HEK293 (cell line): ENCODE measurements at regions not wholly inside any gene's neighbourhood (a gene's known extent, or its start where the extent isn't known, plus 50 kb on each side); places are given as distances from the start of the nearest gene placed in this dataset.

ENCODE experiments used
- FEZF1 ChIP-seq: fragments of 450-650 bp; formaldehyde crosslinking; IDR thresholded peaks from 2 replicates; pipeline ENCODE4 v1.5.1; 2016; ENCODE audit warnings: missing biosample characterization, missing genetic modification characterization
- GLIS2 ChIP-seq: fragments of 450-650 bp; formaldehyde crosslinking; IDR thresholded peaks from 2 replicates; pipeline ENCODE4 v1.5.1; 2016; ENCODE audit warnings: missing biosample characterization, missing genetic modification characterization
- HOXD13 ChIP-seq: sonication (generic); formaldehyde crosslinking; IDR thresholded peaks from 2 replicates; pipeline ENCODE4 v1.8.0; 2022; ENCODE audit warnings: missing genetic modification reagents, borderline replicate concordance
- OSR2 ChIP-seq: fragments of 450-650 bp; formaldehyde crosslinking; IDR thresholded peaks from 2 replicates; pipeline ENCODE4 v1.5.1; 2016; ENCODE audit warnings: missing biosample characterization, missing genetic modification characterization
- REPIN1 ChIP-seq: fragments of 450-650 bp; formaldehyde crosslinking; IDR thresholded peaks from 2 replicates; pipeline ENCODE4 v1.5.1; 2017; ENCODE audit warnings: missing biosample characterization, missing genetic modification characterization, low read depth
- ZBTB48 ChIP-seq: fragments of 450-650 bp; formaldehyde crosslinking; IDR thresholded peaks from 2 replicates; pipeline ENCODE4 v1.5.1; 2016; ENCODE audit warnings: missing biosample characterization, missing genetic modification characterization
- ZEB2 ChIP-seq: fragments of 450-650 bp; formaldehyde crosslinking; IDR thresholded peaks from 2 replicates; pipeline ENCODE4 v1.5.1; 2016; ENCODE audit warnings: missing biosample characterization, missing genetic modification characterization
- ZIC2 ChIP-seq: fragments of 450-650 bp; formaldehyde crosslinking; IDR thresholded peaks from 2 replicates; pipeline ENCODE4 v1.5.1; 2016; ENCODE audit warnings: missing biosample characterization, missing genetic modification characterization
- ZNF155 ChIP-seq: fragments of 450-650 bp; formaldehyde crosslinking; IDR thresholded peaks from 2 replicates; pipeline ENCODE4 v1.5.1; 2016; ENCODE audit warnings: missing biosample characterization, missing genetic modification characterization
- ZNF292 ChIP-seq: fragments of 450-650 bp; formaldehyde crosslinking; IDR thresholded peaks from 2 replicates; pipeline ENCODE4 v1.5.1; 2016; ENCODE audit warnings: low read depth, missing biosample characterization, missing genetic modification characterization, borderline replicate concordance
- ZNF302 ChIP-seq: fragments of 450-650 bp; formaldehyde crosslinking; IDR thresholded peaks from 2 replicates; pipeline ENCODE4 v1.5.1; 2016; ENCODE audit warnings: missing biosample characterization, missing genetic modification characterization, low read depth
- ZNF350 ChIP-seq: fragments of 450-650 bp; formaldehyde crosslinking; IDR thresholded peaks from 2 replicates; pipeline ENCODE4 v1.5.0; 2017; ENCODE audit warnings: missing biosample characterization, mild to moderate bottlenecking, missing genetic modification characterization
- ZNF37A ChIP-seq: fragments of 450-650 bp; IDR thresholded peaks from 2 replicates; pipeline ENCODE4 v1.5.1; 2018; ENCODE audit warnings: missing biosample characterization, missing genetic modification characterization
- ZNF514 ChIP-seq: fragments of 450-650 bp; formaldehyde crosslinking; IDR thresholded peaks from 2 replicates; pipeline ENCODE4 v1.5.1; 2016; ENCODE audit warnings: missing biosample characterization, missing genetic modification characterization
- ZNF596 ChIP-seq: fragments of 450-650 bp; IDR thresholded peaks from 2 replicates; pipeline ENCODE4 v1.5.0; 2018; ENCODE audit warnings: missing biosample characterization, mild to moderate bottlenecking, missing genetic modification characterization, moderate library complexity
- ZNF629 ChIP-seq: fragments of 450-650 bp; formaldehyde crosslinking; IDR thresholded peaks from 2 replicates; pipeline ENCODE4 v1.5.1; 2017; ENCODE audit warnings: missing biosample characterization, missing genetic modification characterization
- ZNF776 ChIP-seq: fragments of 450-650 bp; formaldehyde crosslinking; IDR thresholded peaks from 2 replicates; pipeline ENCODE4 v1.5.0; 2017; ENCODE audit warnings: missing biosample characterization, missing genetic modification characterization, borderline replicate concordance
- ZNF830 ChIP-seq: fragments of 450-650 bp; IDR thresholded peaks from 2 replicates; pipeline ENCODE4 v1.5.0; 2018; ENCODE audit warnings: missing biosample characterization, missing genetic modification characterization, low read depth, mild to moderate bottlenecking, moderate library complexity
- TF ChIP-seq, protein P1 (sequence below): fragments of 450-650 bp; formaldehyde crosslinking; IDR thresholded peaks from 2 replicates; pipeline ENCODE4 v1.5.1; 2016; ENCODE audit warnings: missing biosample characterization, missing genetic modification characterization
- TF ChIP-seq, protein P2 (sequence below): fragments of 450-650 bp; formaldehyde crosslinking; IDR thresholded peaks from 2 replicates; pipeline ENCODE4 v1.5.1; 2016; ENCODE audit warnings: missing biosample characterization, missing genetic modification characterization
- TF ChIP-seq, protein P3 (sequence below): fragments of 450-650 bp; formaldehyde crosslinking; IDR thresholded peaks from 2 replicates; pipeline ENCODE4 v1.5.1; 2016; ENCODE audit warnings: missing biosample characterization, missing genetic modification characterization, borderline replicate concordance
- TF ChIP-seq, protein P4 (sequence below): fragments of 450-650 bp; formaldehyde crosslinking; IDR thresholded peaks from 2 replicates; pipeline ENCODE4 v1.5.1; 2016; ENCODE audit warnings: missing biosample characterization, missing genetic modification characterization
- TF ChIP-seq, protein P5 (sequence below): fragments of 450-650 bp; formaldehyde crosslinking; IDR thresholded peaks from 2 replicates; pipeline ENCODE4 v1.5.1; 2016; ENCODE audit warnings: missing biosample characterization, missing genetic modification characterization

DNA sequence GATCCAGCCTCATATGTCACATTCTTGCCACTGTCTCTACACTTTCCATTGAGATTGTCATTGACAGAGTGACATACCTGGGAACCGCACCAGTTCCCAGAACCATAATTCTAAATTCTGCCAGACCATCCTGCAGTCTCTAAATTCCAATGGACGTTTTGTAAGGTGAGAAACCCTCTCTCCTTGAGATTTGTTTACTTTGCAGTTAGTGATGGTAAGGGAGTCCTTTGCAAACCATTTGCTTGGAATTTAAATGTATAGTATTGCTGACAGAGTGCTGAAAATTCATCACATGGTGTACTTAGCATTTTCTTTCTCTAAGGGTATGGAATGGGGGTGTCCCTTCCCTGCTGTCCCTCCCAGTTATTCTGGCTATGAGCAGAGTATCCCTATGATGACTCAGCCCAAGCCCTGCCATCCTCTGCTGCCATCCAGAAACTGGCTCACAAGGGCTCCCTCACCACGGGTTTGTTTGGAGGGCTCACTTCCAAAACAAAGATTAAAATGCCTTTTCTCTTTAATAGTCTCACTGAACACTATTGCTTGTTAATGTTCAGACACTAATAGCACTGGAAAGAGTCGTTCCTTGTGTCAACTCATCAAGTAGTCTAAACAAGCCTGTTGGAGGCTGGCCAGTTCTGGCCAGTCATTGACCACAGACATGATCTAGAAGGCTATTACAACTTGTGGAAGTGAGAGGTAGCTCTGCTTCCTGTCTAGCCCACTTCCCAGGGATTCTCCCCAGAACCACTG lies 129.0 kb upstream of the HMGA2 start (continued):
- TF ChIP-seq GLIS2 (tag by site-specific recombination), result no peak
- peak; percentile 32; the same call in 1 of the 2 replicates for TF ChIP-seq OSR2
- peak; percentile 54 for TF ChIP-seq ZBTB48
- TF ChIP-seq, protein P1, sequence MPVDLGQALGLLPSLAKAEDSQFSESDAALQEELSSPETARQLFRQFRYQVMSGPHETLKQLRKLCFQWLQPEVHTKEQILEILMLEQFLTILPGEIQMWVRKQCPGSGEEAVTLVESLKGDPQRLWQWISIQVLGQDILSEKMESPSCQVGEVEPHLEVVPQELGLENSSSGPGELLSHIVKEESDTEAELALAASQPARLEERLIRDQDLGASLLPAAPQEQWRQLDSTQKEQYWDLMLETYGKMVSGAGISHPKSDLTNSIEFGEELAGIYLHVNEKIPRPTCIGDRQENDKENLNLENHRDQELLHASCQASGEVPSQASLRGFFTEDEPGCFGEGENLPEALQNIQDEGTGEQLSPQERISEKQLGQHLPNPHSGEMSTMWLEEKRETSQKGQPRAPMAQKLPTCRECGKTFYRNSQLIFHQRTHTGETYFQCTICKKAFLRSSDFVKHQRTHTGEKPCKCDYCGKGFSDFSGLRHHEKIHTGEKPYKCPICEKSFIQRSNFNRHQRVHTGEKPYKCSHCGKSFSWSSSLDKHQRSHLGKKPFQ (tag by site-specific recombination), result no peak
- TF ChIP-seq ZNF830 (tag by site-specific recombination), result no peak
- peak; percentile 74 for TF ChIP-seq FEZF1 (tag by site-specific recombination)
- TF ChIP-seq, protein P2, sequence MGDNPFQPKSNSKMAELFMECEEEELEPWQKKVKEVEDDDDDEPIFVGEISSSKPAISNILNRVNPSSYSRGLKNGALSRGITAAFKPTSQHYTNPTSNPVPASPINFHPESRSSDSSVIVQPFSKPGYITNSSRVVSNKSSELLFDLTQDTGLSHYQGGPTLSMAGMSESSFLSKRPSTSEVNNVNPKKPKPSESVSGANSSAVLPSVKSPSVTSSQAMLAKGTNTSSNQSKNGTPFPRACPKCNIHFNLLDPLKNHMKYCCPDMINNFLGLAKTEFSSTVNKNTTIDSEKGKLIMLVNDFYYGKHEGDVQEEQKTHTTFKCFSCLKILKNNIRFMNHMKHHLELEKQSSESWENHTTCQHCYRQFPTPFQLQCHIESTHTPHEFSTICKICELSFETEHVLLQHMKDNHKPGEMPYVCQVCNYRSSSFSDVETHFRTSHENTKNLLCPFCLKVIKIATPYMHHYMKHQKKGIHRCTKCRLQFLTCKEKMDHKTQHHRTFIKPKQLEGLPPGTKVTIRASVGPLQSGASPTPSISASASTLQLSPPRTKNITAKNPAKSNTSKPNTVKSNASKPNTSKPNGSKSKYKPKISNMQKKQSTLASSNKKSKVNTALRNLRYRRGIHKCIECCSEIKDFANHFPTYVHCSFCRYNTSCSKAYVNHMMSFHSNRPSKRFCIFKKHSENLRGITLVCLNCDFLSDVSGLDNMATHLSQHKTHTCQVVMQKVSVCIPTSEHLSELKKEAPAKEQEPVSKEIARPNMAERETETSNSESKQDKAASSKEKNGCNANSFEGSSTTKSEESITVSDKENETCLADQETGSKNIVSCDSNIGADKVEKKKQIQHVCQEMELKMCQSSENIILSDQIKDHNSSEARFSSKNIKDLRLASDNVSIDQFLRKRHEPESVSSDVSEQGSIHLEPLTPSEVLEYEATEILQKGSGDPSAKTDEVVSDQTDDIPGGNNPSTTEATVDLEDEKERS (tag by site-specific recombination), result no peak
- TF ChIP-seq, protein P3, sequence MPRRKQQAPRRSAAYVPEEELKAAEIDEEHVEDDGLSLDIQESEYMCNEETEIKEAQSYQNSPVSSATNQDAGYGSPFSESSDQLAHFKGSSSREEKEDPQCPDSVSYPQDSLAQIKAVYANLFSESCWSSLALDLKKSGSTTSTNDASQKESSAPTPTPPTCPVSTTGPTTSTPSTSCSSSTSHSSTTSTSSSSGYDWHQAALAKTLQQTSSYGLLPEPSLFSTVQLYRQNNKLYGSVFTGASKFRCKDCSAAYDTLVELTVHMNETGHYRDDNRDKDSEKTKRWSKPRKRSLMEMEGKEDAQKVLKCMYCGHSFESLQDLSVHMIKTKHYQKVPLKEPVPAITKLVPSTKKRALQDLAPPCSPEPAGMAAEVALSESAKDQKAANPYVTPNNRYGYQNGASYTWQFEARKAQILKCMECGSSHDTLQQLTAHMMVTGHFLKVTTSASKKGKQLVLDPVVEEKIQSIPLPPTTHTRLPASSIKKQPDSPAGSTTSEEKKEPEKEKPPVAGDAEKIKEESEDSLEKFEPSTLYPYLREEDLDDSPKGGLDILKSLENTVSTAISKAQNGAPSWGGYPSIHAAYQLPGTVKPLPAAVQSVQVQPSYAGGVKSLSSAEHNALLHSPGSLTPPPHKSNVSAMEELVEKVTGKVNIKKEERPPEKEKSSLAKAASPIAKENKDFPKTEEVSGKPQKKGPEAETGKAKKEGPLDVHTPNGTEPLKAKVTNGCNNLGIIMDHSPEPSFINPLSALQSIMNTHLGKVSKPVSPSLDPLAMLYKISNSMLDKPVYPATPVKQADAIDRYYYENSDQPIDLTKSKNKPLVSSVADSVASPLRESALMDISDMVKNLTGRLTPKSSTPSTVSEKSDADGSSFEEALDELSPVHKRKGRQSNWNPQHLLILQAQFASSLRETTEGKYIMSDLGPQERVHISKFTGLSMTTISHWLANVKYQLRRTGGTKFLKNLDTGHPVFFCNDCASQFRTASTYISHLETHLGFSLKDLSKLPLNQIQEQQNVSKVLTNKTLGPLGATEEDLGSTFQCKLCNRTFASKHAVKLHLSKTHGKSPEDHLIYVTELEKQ (tag by site-specific recombination), result no peak
- TF ChIP-seq ZNF514 (tag by site-specific recombination), result no peak
- TF ChIP-seq ZNF292 (tag by site-specific recombination), result no peak
- TF ChIP-seq ZNF629 (tag by site-specific recombination), result 0 out of 2 replicates have a peak, but pooled peaks have one; percentile 21
- TF ChIP-seq ZNF302 (tag by site-specific recombination), result no peak
- no peak for TF ChIP-seq ZNF596 (tag by site-specific recombination)
- no peak for TF ChIP-seq REPIN1
- TF ChIP-seq ZEB2 (tag by site-specific recombination), result 0 out of 2 replicates have a peak, but pooled peaks have one; percentile 36
- no peak for TF ChIP-seq ZNF350 (tag by site-specific recombination)
- TF ChIP-seq ZNF776 (tag by site-specific recombination), result no peak
- no peak for TF ChIP-seq ZNF155
- TF ChIP-seq ZIC2 (tag by site-specific recombination), result no peak
- TF ChIP-seq, protein P4, sequence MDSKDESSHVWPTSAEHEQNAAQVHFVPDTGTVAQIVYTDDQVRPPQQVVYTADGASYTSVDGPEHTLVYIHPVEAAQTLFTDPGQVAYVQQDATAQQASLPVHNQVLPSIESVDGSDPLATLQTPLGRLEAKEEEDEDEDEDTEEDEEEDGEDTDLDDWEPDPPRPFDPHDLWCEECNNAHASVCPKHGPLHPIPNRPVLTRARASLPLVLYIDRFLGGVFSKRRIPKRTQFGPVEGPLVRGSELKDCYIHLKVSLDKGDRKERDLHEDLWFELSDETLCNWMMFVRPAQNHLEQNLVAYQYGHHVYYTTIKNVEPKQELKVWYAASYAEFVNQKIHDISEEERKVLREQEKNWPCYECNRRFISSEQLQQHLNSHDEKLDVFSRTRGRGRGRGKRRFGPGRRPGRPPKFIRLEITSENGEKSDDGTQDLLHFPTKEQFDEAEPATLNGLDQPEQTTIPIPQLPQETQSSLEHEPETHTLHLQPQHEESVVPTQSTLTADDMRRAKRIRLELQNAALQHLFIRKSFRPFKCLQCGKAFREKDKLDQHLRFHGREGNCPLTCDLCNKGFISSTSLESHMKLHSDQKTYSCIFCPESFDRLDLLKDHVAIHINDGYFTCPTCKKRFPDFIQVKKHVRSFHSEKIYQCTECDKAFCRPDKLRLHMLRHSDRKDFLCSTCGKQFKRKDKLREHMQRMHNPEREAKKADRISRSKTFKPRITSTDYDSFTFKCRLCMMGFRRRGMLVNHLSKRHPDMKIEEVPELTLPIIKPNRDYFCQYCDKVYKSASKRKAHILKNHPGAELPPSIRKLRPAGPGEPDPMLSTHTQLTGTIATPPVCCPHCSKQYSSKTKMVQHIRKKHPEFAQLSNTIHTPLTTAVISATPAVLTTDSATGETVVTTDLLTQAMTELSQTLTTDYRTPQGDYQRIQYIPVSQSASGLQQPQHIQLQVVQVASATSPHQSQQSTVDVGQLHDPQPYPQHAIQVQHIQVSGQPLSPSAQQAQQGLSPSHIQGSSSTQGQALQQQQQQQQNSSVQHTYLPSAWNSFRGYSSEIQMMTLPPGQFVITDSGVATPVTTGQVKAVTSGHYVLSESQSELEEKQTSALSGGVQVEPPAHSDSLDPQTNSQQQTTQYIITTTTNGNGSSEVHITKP (tag by site-specific recombination), result 0 out of 2 replicates have a peak, but pooled peaks have one; percentile 21
- TF ChIP-seq, protein P5, sequence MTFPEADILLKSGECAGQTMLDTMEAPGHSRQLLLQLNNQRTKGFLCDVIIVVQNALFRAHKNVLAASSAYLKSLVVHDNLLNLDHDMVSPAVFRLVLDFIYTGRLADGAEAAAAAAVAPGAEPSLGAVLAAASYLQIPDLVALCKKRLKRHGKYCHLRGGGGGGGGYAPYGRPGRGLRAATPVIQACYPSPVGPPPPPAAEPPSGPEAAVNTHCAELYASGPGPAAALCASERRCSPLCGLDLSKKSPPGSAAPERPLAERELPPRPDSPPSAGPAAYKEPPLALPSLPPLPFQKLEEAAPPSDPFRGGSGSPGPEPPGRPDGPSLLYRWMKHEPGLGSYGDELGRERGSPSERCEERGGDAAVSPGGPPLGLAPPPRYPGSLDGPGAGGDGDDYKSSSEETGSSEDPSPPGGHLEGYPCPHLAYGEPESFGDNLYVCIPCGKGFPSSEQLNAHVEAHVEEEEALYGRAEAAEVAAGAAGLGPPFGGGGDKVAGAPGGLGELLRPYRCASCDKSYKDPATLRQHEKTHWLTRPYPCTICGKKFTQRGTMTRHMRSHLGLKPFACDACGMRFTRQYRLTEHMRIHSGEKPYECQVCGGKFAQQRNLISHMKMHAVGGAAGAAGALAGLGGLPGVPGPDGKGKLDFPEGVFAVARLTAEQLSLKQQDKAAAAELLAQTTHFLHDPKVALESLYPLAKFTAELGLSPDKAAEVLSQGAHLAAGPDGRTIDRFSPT (tag by site-specific recombination), result peak; percentile 68; the same call in 1 of the 2 replicates
- TF ChIP-seq HOXD13 (CRISPR knock-in tag), result no peak
- no peak for TF ChIP-seq ZNF37A (tag by site-specific recombination)
